ENCODE measurements at regions not wholly inside any gene's neighbourhood (a gene's known extent, or its start where the extent isn't known, plus 50 kb on each side); places are given as distances from the start of the nearest gene placed in this dataset.

DNA sequence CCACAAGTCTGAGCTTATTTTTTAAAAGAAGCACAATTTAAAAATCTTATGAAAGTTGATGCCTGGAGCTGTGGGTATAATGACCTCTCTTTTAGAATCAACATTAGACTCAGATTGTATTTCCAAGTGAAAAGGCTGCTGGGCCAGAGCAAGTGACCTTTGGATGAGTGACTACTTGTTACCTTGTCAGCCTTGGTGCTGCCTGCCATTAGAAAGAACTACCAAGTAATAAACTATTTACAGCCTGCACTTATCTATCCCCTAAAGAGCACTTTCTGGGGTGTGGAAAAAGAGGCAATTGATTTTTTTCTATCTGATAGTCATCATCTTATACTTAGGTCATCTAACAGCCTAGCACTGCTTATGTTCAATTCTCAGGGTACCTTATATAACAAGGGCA is 134.9 kb upstream of the FBXL17 start:
- TF ChIP-seq, protein P1, sequence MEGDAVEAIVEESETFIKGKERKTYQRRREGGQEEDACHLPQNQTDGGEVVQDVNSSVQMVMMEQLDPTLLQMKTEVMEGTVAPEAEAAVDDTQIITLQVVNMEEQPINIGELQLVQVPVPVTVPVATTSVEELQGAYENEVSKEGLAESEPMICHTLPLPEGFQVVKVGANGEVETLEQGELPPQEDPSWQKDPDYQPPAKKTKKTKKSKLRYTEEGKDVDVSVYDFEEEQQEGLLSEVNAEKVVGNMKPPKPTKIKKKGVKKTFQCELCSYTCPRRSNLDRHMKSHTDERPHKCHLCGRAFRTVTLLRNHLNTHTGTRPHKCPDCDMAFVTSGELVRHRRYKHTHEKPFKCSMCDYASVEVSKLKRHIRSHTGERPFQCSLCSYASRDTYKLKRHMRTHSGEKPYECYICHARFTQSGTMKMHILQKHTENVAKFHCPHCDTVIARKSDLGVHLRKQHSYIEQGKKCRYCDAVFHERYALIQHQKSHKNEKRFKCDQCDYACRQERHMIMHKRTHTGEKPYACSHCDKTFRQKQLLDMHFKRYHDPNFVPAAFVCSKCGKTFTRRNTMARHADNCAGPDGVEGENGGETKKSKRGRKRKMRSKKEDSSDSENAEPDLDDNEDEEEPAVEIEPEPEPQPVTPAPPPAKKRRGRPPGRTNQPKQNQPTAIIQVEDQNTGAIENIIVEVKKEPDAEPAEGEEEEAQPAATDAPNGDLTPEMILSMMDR (IDR thresholded peaks at IDR 0.05; ENCODE audit: insufficient read depth, low read length, poor library complexity, severe bottlenecking) = no peak
- TF ChIP-seq EZH2phosphoT487 (conservative IDR thresholded peaks at IDR 0.05; ENCODE audit: low read length) = no peak

All from SU-DHL-6 (cell line).